ENCODE measurements at regions not wholly inside any gene's neighbourhood (a gene's known extent, or its start where the extent isn't known, plus 50 kb on each side); places are given as distances from the start of the nearest gene placed in this dataset.
"Not testable (repeated sequence)": the region's sequence is repeated elsewhere in the genome, so short reads cannot be mapped to it uniquely, and the experiment has no call there.

DNA sequence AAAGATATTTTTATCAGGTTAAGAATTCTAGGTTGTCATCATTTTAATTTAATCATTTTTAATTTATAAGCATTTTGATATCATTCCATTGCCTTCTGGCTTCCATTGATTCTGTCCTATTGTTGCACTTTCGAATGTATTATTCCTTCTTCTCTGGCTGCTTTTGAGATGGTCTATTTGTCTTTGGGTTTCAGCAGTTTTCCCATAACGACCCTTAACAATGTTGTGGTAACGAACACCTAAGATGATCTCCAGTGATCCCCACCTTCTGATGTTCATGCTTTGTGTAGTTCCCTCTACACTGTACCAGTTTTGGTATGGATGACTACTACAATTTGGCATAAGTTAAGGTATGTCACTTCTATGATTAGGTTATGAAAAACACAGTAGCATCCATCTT lies 59.9 kb downstream of the MINAR1 start:
- no peak for DNase-seq (ENCODE audit: low read depth in 1 of 2, low spot score in 1 of 2)

DNA sequence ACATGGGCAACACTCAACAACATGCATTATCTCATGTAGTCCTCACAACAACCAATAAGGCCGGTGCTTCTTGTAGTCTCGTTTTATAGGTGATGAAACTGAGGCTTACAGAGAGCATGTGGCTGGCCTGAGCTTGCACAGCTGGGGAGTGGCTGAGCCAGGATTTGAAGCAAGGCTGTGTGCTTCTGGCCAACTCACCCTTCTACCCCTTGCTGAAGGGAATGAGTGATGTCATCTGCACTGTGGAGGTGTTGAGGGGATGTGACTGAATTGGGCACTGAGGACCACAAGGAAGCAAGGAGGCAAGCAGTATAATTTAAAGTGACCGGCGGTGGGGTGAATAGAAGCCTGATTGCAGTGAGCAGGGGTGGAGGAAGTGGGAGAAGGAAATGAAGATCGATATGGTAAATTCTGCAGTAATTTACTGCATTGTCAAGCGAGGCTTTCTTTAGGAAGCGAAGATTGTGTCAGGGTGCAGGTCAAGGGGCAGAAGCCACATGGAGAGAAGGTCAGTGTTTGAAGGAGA lies 62.3 kb downstream of the MINAR1 start:
- no peak for DNase-seq (ENCODE audit: low read depth in 1 of 2, low spot score in 1 of 2)

DNA sequence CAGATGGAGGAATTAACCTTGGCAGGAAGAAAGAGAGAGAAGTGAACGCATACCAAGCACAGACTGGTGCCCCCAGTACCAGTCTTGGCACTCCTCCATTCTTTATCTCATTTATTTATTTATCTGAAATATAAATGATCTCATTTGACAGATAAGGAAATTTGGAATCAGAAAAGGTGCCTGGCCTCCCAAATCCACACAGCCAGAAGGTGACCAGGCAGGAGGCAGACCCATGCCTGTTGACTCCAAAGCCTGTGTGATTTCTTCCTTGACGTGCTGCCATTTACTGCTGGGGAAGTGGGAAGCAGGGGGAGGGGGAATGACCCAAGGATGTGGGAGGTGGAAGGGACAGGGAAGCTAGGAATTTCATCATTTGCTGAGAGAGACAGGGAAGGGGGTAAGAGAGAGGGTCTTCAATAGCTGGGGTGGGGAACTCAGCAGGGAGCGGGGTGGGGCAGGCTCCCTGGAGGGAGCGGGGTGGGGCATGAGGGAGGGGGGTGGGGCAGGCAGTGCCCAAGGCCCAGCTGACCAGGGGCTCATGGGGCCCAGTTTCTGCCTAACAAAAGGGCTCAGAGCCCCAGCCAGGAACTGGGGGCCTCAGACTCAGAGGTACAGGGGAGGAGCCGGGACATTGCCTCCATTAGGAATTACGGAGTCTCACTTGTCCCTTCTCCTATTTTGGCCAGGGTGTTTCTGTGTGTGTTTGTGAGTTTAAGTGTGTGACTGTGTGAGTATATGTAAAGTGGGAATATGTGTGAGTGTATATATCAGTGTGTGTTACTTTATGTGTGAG lies 63.0 kb downstream of the MINAR1 start:
- no peak for DNase-seq (ENCODE audit: low read depth in 1 of 2, low spot score in 1 of 2)

DNA sequence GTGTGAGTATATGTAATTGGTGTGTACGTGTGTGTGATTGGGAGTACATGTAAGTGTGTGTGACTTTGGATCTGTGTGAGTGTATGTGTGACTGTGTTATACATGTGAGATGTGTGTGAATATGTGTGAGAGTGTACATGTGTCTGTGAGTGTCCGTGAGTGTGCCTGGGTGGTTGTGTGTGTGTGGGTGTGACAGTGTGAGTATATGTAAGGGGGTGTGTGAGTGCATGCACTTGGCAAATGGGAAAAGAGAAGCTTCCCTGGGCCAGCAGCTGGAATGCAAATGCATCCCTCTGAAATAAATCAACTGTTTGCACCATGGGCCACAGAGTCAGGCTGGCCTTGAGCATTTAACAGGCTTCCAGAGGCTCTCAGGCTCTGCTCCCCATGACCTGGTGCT lies 63.6 kb downstream of the MINAR1 start:
- DNase-seq (ENCODE audit: low read depth in 1 of 2, low spot score in 1 of 2) = no peak

DNA sequence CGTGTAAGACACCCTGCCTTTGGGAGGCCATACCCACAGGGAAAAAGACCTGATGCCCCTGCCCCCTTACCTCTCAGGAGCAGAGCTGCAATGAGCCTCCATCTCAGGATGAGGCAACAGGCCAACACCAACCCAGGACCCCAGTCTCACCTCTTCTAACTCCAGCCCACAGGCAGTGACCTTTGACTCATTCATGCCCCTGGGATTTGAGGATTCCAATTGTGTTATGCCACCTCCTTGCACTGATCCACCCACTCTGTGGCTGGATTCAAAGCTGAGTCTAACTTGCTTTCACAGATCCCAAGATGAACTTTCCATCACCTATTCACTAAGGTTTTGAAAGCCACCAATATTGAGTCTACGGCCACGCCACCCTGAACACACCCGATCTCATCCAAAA lies 64.7 kb downstream of the MINAR1 start:
- no peak for DNase-seq (ENCODE audit: low read depth in 1 of 2, low spot score in 1 of 2)

DNA sequence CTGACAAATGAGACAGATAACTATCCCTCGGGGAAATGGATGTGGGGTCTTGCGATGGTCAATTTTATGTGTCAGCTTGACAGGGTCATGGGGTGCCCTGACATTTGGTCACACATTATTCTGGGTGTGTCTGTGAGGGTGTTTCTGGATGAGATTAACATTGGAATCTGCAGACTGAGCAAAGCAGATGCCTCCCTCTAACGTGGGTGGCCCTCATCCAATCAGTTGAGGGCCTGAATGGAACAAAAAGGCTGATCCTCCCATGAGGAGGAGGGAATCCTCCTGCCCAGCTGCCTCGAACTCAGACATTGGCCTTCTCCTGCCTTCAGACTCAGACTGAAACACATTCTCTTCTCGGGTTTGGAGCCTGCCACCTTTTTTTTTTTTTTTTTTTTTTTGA lies 69.0 kb downstream of the MINAR1 start:
- no peak for DNase-seq (ENCODE audit: low read depth in 1 of 2, low spot score in 1 of 2)

DNA sequence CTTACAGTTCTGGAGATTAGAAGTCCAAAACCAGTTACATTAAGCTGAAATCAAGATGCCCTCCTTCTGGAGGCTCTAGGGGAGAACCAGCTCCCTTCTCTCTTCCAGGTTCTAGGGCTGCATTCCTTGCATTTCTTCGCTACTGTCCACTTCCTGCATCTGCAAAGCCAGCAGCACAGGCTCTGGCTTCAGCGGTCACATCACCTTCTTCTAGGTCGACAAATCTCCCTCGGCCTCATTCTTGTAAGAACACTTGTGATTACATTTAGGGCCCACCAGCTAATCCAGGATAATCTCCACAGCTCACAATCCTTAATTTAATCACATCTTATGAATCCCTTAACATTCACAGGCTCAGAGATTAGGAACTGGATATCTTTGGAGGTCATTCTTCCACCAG lies 73.8 kb downstream of the MINAR1 start:
- no peak for DNase-seq (ENCODE audit: low read depth in 1 of 2, low spot score in 1 of 2)

DNA sequence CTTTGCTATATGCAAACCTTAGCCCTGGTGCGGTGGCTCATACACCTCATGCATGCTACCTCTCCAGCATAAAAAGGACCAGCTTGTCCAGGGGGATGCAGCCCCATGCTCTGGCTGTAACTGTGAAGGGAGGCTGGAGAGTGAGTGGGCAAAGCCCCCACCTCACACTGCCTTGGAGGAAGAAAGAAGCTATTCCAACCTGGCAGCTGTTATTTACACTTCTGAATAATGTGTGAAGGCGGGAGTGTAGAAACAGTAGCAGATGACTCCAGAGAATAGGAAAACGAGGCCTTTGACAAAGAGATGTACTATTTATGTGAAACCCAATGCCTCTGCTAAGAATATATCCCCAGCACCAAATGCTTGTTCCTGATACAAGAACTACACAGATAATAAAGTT lies 80.7 kb downstream of the MINAR1 start:
- DNase-seq (ENCODE audit: low read depth in 1 of 2, low spot score in 1 of 2) = not testable (repeated sequence)

DNA sequence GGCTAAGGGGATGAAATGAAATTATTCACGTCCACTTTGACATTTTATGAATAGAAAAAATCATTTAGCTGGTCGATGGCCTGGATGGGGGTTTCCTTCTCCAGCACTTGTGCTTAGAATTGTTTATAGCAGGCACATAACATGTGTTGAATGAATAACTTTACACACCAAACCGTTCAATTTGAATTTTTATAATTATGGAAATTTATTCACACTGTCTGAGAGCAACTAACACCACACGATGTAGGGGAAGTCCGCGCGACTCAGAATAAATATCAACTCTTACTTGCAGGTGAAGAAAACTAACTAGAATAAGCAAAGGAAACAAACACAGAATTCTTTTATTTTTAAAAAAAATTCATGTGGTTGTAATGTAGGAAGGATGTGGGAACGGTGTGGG lies 81.3 kb downstream of the MINAR1 start:
- no peak for DNase-seq (ENCODE audit: low read depth in 1 of 2, low spot score in 1 of 2)

DNA sequence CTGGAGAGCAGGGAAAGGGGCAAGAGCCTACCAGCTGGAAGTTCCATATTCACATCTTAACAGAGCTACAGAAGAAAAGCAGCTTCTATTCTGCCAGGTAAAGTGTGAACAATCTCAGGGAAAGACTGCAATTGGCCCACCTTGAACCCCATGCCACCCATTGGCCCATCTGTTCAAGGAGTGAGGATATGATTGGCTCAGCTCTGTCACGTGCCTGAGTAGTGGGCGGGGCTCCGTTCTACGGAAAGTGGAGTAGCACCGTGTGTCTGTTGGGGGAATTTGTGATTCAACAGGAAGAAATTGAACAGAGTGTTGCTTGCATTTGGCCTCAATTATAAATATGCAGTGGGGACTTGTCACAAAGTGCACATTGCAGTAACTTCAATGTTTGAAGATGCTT lies 81.8 kb downstream of the MINAR1 start:
- DNase-seq (ENCODE audit: low read depth in 1 of 2, low spot score in 1 of 2) = no peak

DNA sequence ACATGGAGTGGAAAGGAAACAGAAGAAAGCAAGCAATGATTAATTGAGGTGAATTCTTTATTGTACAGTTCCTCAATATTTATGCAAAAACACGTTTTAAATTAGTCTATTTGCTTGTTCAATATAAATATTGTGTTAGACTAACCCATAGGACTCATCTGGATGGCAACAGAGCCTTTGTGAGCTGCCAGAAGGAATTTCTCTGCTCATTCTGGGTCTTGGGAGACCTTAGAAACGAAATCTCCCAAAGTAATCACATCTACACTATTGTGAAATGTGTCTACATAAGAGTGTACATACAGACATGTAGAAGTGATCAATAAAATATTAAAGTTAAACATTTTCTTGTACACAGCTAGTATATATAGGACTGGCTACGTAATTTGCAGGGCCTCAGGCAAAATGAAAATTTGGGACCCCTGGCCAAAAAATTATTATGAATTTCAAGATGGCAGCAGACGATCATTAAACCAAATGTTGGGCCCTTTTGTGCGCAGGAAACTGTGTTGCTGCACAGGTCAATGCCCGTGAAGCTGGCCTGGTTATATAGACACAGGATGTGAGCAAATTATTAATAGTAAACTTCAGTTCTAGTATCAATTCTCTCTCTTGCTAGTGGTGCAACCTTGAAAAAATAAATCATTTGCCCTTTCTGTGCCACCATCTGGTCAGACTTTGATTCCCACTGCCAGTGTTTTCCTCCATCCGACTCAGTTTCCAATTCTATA lies 83.3 kb downstream of the MINAR1 start:
- no peak for DNase-seq (ENCODE audit: low read depth in 1 of 2, low spot score in 1 of 2)

DNA sequence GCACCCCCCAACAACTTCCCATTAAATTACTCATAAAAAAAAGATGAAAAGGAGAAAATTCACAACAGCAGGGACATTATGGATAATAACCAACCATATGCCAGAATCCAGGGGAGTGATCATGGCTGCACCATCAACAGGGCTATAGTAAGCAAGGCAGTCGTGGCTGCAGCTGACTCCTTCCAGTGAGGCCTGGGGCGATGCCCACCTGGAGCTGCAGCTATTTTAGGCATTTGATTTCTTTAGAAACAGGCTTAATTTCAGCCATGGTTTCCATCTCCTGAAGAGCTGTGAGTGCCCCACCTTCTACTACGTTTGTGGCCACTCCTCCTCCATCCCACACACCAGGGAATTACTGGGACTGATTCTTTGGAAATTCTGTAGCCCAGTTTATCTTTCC lies 84.0 kb downstream of the MINAR1 start:
- no peak for DNase-seq (ENCODE audit: low read depth in 1 of 2, low spot score in 1 of 2)

DNA sequence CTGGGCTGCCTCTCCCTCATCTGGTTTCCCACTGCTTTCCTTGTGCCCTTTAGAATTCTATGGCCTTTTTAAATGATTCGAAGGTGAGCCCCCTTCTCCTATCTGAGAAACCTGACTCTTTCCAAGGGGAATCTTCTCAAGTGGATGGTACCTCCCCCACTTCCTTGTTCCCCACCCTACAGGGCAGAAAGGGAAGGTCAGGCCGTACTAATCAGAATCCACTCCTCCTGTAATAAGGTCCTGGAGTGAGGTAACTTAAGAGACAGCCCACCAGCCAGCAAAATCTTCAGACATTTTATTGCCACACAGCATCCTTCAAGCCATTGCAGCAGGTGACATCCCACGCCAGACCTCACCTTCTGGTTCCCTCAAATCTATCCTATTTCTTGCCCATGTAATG lies 84.5 kb downstream of the MINAR1 start:
- no peak for DNase-seq (ENCODE audit: low read depth in 1 of 2, low spot score in 1 of 2)

DNA sequence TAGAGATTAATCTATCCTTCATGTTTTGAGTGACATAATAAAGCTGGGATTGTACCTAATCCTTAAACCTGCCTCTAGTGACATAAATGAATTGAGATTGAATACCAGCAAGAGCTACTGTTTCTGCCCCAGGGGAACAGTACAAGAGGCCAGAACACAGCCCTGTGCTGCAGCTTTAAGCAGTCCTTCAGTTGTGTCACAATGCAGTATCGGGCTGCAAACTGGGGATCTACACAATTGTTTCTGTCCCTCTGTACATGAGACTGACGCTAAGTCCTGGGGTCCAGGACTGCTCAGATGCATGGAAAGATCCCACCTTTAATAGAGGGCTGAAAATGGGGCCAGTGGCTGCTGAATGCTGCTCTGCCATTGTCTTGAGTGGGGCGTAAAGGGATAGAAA lies 87.5 kb downstream of the MINAR1 start:
- no peak for DNase-seq (ENCODE audit: low read depth in 1 of 2, low spot score in 1 of 2)

DNA sequence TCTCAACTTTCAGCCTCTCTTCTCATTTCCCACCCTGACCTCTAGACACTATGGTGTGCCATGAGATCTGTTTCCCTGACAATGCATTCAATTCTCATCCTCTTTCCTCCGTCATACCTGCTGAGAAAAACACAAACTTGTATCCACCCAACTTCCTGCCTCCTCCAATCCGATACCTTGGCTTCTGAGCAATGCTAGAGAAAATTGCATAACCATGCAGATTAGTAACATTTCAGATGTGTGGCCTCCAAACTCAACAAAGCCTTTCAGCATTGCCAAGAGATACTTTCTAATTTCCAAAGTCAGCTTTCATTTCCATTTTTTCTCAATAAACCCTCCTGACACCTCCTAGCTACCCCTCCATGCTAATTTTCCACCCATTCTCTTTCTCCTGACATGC lies 88.5 kb downstream of the MINAR1 start:
- no peak for DNase-seq (ENCODE audit: low read depth in 1 of 2, low spot score in 1 of 2)

DNA sequence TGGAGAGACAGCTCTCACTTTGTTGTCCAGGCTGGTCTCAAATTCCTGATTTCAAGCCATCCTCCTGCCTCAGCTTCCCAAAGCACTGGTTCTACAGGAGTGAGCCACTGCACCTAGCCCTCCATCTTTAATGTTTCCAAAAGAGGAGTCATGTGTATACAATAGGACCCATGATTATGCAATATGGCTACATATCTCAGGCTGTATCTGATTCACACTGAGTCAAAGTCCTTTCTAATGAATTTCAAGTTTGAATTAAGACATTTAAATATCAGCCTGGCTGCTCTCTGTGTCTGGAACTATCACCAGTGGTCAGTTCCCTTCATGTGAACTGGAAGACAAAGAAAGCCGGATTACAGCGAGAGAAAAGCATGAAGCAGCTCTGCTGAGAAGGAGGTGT lies 90.5 kb downstream of the MINAR1 start:
- DNase-seq (ENCODE audit: low read depth in 1 of 2, low spot score in 1 of 2) = no peak

DNA sequence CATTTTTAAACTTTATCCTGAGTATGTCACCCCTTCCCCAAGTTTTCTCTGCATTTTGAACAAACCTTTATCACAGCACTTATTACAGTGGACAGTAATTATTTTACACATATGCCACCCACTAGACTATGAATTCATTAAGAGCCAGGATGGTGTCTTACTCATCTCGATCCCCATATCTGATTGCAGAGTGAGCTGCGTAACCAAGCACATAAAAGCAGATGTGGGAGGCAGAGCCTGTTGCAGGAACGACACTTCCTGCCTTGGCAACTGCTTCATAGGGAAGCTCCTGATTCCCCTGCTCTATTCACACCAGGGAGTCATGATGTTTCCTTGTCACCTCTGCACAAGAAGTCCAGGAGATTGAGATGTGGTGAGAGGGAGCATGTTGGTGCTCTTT lies 91.1 kb downstream of the MINAR1 start:
- no peak for DNase-seq (ENCODE audit: low read depth in 1 of 2, low spot score in 1 of 2)

DNA sequence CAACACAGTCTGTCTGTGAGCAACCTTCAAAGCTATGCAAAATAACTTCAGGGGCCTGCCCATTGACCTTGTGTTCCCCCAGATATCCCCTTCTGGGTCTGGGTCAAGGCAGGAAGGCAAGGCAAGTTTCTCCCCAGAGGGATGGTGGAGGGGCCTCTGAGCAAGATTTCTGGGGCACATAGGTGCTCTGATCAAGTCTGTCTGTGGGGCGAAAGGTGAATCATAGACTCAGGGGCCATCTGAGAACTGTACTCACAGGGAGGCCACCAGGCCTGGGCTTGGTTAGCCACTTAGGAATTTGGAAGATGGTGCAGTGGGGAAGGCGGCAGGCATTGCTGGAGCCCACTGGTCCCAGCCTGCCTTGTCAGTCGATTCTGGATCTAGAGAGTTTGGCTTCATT lies 92.4 kb downstream of the MINAR1 start:
- DNase-seq (ENCODE audit: low read depth in 1 of 2, low spot score in 1 of 2) = no peak

DNA sequence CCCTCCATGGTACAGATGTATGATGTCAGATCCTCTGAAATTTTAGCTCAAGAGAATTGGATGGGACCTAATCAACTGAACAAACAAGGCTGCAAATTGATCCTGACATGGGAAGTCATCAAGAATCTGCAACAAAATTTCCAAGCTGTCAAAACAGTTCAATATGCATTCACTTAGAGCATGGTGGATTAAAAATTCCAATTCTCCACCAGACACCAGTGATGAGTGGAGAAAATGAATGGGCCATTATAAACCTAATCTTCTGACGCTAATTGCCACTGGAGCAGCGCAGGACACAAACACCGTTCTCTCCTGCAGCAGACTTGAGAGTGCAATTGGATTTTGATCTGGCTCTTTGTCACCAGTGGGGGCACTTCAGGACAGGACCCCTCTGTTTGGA lies 94.2 kb downstream of the MINAR1 start:
- DNase-seq (ENCODE audit: low read depth in 1 of 2, low spot score in 1 of 2) = no peak

DNA sequence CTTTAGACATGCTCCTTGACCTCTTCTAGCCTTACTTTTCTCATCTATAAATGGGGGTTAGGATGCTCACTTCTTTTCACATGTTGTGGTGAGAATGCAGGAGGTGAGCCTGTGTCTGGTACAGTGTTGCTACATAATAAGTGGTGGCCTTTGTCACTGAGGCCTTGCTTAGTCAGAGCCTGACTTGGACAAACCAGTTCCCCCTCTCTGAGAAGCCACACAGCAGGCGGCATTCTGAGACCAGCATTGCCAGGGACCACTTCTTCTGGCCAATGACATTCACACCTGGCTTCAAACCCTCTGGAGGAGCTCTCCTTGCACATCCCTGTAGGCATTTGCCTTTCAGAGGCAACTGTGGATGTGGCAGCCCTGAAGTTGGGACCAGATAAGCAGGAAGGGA lies 95.7 kb downstream of the MINAR1 start:
- no peak for DNase-seq (ENCODE audit: low read depth in 1 of 2, low spot score in 1 of 2)

DNA sequence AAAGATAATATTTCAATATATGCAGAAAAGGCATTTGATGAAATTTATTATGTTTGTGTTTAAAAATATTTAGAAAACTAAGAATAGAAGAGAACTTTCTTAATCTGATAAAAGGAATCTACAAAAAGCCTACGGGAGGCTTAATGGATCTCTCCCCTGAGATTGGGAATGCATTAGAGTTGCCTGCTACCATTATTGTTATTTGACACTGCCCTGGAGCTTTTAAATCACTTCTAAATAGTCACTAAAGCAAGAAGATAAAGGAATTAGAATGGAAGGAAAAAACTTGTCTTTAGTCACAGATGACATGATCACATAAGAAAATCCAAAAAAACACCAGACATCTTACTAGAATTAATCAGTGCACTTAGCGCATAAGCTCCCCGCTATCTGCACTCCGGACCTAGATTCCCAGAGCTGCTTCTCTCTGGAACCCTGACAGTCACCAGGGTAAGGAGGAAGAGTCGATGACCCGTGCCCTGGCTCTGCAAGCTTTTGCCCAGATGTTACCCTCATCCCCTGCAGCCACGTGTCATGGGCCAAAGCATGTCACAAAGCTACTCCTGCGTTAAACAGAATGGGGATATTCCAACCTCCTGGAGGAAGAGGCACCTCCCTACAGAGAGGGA lies 97.1 kb downstream of the MINAR1 start:
- DNase-seq (ENCODE audit: low read depth in 1 of 2, low spot score in 1 of 2) = no peak

DNA sequence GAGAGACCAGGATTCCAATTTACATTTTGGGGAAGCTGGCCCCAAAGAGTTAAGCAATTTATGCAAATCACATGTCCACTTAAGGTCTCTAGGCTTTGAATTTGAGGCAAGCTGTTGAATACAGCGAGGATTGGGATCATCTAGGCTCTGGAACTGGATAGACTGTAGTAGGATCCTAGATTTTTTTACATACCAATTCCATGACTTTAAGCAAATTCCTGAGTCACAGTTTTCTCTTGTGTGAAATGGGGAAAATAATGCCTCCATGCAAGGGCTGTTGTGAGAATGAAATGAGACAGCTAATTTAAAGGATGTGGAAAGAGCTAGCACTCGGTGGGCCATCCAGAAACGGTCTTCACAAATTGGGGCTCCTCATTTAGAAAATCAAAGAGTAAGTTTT lies 103.4 kb downstream of the MINAR1 start:
- DNase-seq (ENCODE audit: low read depth in 1 of 2, low spot score in 1 of 2) = no peak

Measured in activated CD4-positive, alpha-beta T cell treated with anti-CD3 and anti-CD28 coated beads, Interleukin-2, amount 50 U/mL, for 24 hours (primary cell).